Fibroblast of skin of right quadriceps (primary cell): ENCODE measurements at regions not wholly inside any gene's neighbourhood (a gene's known extent, or its start where the extent isn't known, plus 50 kb on each side); places are given as distances from the start of the nearest gene placed in this dataset.

ENCODE experiments used
- DNase-seq: peaks from one replicate; pipeline ENCODE4 v3.0.0-alpha.2; 2013

DNA sequence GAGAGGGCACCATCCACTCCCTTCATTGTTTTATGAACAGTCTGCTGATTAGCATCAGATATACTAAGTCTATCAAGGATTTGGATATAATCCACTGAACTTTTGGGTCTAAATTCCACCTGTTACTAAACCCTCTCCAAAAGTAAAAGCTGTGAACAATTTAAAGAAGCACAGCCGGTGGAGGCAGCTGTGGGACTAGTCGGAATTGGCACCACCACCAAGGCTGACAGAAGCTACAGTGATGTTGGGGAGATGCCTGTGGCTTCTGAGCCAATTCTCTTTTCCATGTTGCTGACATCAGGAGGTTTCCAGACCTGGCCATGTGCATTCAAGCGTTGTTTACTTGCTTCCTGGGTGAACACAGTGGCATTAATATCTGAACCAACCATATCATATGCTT lies 679.0 kb upstream of the CA10 start:
- no peak for DNase-seq

DNA sequence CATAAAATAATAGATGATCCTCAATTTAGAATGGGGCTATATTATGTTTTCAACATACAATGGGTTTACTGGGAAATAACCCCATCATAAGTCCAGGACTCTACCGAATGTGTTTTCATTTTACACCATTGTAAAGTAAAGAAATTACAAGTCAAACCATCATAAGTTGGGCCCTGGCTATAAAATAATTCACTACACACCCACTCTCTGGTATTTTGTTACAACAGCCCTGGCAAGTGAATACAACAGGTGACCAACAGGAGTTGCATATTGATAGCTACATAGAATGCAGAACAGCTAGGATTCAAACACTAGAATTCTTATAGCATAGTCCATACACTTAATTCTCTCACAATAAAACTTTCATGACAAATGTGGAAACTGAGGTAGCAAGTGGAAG lies 673.0 kb upstream of the CA10 start:
- no peak for DNase-seq

DNA sequence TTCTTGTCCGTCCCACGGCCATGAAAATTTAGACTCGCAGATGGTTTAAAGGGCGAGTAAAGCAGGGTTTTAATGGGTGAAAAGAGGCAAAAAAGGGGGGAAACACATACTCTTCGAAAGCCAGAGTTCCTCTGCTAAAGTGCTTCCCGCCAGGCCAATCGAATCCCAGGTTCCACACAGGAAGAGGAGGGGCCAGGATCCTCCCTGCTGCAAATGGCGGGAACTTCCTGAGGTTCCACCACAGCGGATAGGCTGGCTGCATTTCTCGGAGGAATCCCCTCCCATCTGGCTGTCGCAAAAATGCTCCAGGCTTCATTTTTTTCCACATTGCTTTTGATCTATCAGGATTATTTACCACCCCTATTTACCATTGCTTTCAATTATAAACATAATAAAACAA lies 670.1 kb upstream of the CA10 start:
- DNase-seq, result no peak

DNA sequence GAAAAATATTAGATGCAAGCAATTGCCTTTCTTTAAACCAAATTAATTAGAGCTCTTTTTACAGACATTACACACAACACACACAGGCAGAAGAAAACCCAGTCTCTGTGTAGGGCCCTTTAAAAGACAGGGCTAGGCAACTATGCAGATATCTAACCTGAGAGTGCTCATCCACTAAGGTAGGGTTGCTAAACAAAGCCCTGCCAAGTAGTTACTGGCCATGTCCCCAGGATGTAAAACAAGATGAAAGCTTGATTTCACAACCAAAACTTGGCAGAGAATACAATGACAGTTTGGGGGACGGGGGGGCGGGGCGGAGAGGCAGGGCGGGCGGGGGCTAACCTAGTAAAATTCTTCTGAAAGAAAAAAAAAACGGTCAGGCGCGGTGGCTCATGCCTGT lies 669.0 kb upstream of the CA10 start:
- no peak for DNase-seq

DNA sequence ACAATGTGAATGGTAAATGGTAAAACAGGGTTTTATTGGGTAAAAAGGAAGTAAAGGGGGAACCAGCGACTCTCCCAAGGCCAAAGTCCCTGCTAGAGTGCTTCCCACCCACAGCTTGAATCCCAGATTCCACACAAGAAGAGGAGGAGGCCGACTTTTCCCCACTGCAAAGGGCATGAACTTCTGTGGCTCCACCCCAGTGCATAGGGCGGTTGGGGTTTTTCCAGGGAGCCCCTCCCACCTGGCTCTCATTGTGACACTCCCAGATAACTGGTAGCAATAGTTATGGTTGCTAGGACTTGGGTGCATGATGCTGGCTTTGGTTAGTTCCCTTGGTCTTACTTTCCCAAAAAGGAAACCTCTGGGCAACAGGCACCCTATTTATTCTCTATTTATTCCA lies 666.0 kb upstream of the CA10 start:
- no peak for DNase-seq

DNA sequence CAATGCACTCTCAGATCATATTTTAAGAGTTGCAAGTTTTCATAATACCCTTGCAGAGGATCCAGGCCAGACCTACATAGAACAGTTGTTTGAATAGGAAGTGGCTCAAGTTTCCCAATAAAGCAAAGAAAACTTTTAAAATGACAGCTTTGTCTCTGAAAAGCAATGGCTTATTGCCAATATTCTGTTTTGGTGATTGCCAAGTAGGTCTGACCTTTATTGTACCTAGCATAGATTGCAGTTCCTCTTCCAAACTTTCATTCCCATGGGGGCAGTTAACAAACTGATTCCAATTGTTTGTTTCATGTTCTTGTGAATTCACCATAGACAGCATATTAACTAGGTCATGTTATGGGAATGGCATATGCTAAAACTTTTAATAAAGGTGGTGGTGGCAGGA lies 664.6 kb upstream of the CA10 start:
- DNase-seq, result no peak

DNA sequence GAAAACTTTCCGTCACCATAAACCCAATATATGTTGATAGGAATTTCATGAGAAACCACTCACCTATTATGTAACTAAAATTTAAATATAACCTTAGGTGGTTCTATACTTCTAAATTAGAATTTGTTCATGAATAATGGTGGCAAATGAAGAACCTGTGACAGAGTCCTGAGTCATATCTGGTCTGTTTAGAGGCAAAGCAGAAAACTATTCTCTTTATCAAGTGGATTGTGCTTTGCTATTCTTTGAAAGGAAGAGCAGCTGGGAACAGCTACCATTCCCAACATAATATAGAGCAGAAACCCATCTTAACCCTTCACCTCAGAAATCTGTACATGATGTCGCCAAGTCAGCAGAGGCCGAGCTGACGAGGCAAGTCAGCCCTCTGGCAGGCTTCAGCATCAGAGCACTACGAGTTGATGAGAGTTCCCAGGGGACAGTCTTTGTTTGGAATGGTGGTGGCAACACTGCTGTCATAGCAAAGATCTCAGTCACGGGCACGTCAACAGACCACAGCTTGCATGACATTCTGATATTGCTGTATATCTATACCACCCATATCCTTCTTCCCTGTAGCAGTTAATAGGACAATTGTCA lies 631.9 kb upstream of the CA10 start:
- DNase-seq, result no peak

DNA sequence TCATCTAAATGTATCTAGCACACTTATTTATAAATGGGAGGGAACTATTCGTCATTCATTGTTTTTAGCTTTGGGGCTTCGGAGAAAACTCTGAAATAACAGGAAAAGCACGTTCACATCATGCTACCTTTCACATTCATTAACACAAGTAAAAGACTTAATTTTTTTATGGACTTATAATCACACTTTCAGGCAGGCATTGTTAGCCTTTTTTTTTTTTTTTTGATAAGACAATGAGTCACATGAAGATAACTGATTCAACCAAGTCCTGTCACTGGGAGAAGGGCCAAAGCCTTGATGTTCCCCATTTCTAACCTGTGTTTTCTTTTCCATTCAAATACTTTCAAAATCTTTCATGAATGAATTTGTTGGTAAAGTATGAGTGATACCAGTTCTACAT lies 631.3 kb upstream of the CA10 start:
- no peak for DNase-seq

DNA sequence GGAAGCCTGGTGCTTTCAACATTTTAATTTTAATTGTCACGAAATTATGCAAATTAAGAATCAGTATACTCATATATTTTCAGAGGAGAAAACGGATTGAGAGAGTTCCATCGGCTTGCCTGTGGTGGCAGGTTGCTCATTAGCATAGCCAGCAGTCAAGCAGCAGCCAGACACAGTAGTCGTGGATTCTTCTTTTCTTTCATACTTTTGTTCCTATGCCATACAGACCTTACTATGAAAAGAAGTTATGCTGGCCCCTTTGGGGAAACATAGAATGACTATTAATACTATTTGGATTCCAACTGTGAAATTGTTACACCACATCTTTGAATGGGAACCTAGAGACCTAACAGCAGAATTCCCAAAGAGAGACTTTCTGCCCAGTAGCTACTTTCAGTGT lies 617.7 kb upstream of the CA10 start:
- DNase-seq, result no peak

DNA sequence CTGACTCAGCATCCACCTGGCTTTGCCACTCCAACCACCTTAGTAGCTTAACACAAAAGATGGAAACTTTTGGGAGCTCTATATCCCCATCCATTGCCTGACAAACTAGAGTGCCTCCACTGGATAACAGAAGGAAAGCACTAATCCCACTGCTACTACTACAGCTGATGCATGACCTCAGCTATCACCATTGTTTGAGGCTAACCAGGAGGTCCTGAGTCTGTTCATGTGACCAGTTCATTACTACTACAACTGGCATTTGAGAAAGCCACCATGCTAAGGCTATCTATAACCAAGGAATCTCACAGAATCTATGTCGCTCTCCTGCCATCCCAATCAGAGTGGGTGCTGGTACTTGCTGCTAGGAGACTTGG lies 604.3 kb upstream of the CA10 start:
- DNase-seq, result no peak

DNA sequence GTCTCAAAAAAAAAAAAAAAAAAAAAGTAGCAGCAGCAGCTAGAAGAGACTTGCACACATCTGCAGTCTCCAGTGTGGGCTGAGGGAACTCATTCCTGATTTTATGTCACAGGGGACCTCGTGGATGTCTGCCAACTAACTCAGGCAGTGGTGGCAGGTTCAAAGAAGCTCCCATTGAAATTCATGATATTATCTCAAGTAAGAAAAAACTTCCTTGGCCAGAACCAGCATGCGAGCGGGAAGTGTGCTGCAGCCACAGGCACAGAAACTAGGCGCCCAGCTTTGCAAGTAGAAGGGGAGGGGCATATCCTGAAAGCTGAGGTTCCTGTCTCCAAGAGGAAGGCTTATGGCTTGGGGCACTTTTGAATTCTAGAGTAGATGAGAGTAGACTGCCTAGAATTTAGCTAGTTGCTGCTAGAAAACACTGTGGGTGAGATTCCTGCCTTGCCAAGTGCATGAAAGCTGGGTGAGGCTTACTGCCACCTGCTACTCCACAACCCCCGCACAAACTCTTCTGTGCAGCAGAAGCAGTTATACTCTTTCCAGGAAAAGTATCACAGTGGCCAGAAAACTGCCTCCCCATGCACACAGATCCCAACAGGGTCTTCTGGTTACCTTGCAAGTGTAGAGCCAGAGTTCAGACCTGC lies 603.8 kb upstream of the CA10 start:
- no peak for DNase-seq

DNA sequence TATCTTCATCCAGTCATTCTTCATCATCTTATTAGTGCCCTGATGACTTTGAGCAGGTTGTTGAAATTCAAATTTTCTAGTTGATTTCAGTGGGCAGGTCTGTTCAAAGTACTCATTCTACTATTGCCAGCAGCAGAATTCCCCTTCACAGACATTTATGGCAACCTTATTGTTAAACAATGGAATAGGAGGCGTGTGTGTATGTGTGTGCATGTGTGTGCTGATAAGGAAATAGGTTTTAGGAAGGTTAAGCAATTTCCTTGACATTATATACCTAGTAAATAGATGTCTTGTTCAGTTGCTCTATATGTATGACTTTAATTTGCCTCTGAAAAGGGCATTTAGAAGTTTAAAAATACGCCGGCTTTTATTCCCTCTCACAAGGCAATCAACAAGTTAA lies 601.4 kb upstream of the CA10 start:
- no peak for DNase-seq

DNA sequence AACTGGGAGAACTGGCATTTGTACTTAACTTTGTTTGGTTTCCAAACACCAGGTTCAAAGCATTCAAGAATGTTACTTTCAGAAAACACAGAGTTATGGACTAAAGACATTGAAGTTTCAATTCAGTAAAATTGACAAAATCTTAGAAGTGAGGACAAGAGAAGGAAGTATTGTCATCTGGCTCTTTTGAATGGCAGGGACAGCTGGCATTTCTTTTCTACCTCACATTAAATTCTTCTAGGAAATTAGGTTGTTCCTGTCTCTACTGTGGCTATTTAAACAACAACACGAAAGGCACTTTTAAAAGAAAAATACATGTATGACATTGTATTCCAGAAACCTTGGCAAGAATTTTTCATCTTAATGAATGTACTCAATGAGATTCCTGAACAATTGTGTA lies 600.0 kb upstream of the CA10 start:
- no peak for DNase-seq

DNA sequence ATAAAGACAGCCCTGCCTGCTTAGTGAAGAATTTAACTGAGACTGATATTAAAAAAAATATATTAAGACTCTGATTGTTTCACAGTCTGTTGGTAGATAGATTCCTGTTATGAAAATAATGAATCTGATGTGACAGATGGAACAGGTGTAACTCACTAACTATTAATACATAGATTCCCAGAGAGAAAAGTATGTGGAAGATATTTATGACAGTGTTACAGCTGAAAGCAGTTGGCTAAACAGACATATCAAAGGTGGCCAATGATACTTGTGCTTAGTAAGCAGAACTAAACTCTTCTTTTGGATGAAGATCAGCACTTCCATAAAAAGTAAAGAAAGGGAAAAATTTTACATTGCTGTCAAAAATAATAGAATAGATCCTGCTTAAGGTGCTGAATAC lies 598.2 kb upstream of the CA10 start:
- DNase-seq, result no peak

DNA sequence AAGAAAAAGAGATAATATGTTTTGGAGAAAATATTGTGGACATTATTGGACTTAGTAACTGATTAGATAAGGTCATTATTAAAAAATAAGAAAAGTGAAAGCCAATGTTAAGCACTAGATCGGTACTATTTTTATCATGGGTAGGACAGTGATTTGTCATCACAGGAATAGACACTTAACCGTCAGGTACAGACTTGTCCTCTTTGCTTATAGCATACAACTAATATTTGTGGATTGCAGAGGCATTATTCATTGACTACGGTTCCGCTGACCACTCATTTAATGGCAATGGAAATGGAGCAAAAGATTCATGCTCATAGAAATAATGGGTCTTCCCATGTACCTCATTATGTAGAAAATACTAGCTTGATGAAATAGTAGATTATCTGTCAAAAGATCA lies 596.3 kb upstream of the CA10 start:
- no peak for DNase-seq

DNA sequence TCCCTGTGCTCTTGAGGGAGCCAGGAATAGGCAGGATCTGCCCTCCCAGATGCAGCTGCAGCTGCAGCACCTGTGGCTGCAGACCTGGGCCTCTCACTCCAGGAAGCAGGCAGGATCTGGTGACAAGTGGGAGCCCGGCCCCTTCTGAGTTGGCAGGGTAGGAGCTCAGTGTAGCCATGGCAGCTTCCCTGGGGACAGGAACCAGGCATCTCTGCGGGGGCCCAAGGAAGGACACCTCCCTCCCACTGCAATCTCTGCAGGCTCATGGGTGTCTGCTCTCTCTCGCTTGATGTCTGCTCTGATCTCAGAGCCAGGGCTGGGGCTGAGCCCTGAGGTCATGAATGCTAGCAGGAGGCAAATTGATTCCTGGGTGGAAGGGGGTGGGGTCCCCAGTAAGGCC lies 592.5 kb upstream of the CA10 start:
- no peak for DNase-seq

DNA sequence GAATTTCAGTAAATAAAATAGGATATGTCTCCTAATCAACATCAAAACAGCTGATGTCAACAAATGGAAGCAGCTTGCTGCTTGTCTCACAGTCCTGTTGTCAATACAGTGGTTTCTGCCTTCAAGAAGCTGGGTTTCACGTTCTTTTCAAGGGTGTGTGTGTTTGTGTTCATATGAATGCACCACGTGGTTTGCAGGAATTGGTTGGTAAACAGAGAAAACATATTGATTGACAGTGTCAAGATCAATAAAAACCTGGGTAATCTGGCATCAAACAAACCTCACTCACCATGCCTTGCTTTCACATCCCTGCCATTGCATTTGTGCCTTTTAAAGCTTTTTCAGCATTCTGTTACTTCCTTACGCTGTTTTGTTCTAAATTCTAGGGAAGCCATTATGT lies 585.7 kb upstream of the CA10 start:
- DNase-seq, result no peak

DNA sequence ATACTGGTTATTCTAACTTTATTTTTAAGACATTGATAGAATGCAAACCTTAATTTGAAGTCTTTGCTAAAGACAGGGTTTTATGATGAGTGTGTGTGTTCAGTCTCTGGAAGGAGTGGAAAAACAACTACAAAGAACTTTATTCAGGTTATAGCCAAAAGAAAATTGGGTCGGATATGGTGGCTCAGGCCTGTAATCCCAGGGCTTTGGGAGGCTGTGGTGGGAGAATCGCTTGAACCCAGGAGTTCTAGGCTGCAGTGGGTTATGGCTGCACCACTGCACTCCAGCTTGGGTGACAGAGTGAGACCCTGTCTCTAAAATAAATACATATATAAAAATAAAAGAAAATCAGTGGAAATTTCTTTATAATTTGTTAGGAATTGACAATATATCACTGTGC lies 581.5 kb upstream of the CA10 start:
- no peak for DNase-seq

DNA sequence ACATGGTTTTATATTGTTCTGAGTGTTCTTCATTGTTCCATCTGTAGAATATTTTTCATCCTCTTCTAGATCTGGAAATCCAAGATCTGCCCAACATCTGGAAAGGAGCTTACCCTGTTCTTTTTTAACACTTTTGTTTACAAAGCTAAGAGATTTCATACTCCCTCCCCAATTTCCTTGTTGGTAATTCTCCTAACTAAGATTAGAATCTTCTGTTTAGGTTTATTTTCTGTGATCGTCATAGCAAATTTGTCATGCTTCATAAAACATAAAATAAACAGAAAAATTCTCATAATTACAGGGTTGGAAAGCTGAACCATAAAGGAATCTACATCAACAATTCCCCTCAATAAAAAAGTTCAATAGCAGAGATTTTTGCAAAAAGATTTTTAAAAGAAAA lies 580.3 kb upstream of the CA10 start:
- DNase-seq, result no peak

DNA sequence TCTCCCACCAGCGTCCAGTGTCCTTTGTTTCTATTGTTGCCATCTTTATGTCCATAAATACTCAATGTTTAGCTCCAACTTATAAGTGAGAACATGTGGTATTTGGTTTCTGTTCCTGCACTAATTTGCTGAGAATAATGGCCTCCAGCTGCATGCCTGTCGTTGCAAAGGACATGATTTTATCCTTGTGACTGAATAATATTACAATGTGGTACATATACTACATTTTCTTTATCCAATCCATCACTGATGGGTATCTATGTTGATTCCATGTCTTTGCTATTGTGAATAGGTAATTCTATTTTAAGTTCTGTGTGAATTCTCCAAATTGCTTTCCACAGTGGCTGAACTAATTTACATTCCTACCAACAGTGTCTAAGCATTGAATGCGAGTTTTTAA lies 578.6 kb upstream of the CA10 start:
- no peak for DNase-seq

DNA sequence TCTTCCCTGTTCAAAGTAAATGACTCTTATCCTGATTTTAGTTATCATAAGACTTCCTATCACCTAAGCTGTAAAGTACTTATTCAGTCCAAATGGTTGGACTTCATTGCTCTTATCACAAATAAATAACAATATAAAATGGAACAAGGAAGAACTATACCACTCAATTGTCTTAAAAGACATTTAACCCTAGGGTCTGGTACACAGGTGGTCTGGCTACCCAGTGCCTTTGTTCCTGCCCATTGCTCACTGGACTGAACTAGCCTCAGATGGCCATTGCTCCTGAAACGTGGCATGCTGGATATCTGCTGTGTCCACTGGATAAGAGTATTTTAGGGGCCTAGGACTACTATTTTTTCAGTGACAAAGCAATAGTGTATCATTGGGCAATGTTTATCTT lies 574.3 kb upstream of the CA10 start:
- no peak for DNase-seq

DNA sequence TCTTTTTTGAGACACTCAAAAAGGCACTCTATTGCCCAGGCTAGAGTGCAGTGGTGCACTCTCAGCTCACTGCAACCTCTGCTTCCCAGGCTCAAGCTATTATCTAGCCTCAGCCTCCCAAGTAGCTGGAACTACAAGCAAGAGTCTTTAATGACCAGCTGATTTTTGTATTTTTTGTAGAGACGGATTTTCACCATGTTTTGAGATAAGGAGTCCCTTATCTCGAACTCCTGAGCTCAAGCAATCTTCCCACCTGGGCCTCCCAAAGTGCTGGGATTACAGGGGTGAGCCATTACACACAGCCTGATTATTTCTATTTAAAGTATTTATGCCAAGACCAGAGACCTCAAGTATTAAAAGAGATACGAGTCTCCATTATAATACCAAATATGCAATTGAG lies 566.1 kb upstream of the CA10 start:
- no peak for DNase-seq

DNA sequence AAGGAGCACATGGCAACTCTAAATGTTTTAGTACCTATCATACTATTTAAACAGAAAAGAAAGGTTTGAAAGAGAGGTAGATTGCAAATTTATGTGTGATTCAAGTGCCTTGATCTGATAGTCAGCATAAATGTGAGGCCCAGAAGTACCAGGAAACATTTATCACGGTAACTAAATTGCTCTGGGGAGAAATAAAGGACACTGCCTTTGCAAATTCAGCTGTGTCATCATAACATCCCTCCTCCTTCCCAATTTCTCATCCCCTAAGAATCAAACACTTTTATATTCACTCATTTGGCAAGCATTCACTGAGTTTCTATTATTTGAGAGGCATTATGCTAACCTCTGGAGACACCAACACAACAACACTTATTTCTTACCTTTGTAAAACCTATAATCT lies 563.4 kb upstream of the CA10 start:
- no peak for DNase-seq

DNA sequence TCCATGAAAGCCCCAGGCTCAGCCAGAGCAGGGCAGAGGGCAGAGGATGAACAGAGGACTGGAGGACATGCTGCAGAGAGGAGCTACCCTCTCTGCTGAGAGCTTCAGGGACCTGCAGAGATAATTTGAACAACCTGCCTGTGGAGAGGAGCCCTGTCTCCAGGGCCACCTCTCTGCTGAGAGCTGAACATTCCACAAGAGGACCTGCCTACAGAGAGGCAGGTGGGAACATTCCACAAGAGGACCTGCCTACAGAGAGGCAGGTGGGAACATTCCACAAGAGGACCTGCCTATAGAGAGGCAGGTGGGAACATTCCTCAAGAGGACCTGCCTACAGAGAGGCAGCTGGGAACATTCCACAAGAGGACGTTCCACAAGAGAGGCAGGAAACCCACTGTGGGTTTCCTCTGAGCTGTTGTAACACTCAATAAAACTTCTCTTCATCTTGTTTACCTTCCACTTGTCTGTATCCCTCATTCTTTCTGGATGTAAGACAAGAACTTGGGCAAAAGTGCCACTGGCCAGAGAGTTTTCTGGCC lies 551.9 kb upstream of the CA10 start:
- no peak for DNase-seq

DNA sequence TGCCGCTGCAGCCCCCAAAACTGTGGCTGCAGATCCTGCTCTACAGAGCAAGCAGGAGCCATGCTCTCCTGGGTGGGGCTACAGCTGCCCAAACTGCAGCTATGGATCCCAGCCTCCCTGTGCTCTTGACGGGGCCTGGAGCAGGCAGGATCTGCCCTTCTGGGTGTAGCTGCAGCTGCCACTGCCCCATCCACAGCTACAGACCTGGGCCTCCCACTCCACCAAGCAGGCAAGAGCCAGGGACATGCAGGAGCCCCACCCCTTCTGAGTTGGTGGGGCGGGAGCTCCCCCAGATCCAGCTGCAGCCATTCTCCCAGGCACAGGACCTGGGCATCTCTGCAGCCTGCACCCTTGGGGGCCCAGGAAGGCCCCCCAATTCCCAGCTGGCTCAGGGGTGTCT lies 551.2 kb upstream of the CA10 start:
- no peak for DNase-seq
